Neural progenitor cell (in vitro differentiated cells): ENCODE measurements at regions not wholly inside any gene's neighbourhood (a gene's known extent, or its start where the extent isn't known, plus 50 kb on each side); places are given as distances from the start of the nearest gene placed in this dataset.

Experiments
- DNase-seq: peaks from one replicate; pipeline ENCODE4 v3.0.0-alpha.2; 2016; ENCODE audit warnings: low spot score
- H2AFZ ChIP-seq: fragments of 200-600 bp; sonication (generic); replicated peaks from 2 replicates; pipeline ENCODE4 v1.6.1; 2016; ENCODE audit warnings: antibody characterized with exemption
- H3F3A ChIP-seq: fragments of 200-600 bp; sonication (generic); 2 replicates; pipeline ENCODE4 v1.6.1; 2016; ENCODE audit warnings: antibody characterized with exemption, low read depth
- H3K27ac ChIP-seq: fragments of 200-600 bp; sonication (generic); 2 replicates; pipeline ENCODE4 v1.5.1; 2016; ENCODE audit warnings: mild to moderate bottlenecking
- H3K27me3 ChIP-seq: fragments of 200-600 bp; sonication (generic); 2 replicates; pipeline ENCODE4 v1.6.1; 2016; ENCODE audit warnings: mild to moderate bottlenecking, moderate library complexity
- H3K36me3 ChIP-seq: fragments of 200-600 bp; sonication (generic); 2 replicates; pipeline ENCODE4 v1.5.1; 2016
- H3K4me1 ChIP-seq: fragments of 200-600 bp; sonication (generic); 2 replicates; pipeline ENCODE4 v1.6.1; 2016; ENCODE audit warnings: mixed run types
- H3K4me2 ChIP-seq: fragments of 200-600 bp; sonication (generic); 2 replicates; pipeline ENCODE4 v1.6.1; 2016
- H3K4me3 ChIP-seq: fragments of 200-600 bp; sonication (generic); 2 replicates; pipeline ENCODE4 v1.5.1; 2016
- H3K79me2 ChIP-seq: fragments of 200-600 bp; sonication (generic); 2 replicates; pipeline ENCODE4 v1.6.1; 2016; ENCODE audit warnings: low read depth
- H3K9ac ChIP-seq: fragments of 200-600 bp; sonication (generic); 2 replicates; pipeline ENCODE4 v1.6.1; 2016
- H3K9me3 ChIP-seq: fragments of 200-600 bp; sonication (generic); 2 replicates; pipeline ENCODE4 v1.5.1; 2016; ENCODE audit warnings: low read depth
- H4K20me1 ChIP-seq: fragments of 200-600 bp; sonication (generic); 2 replicates; pipeline ENCODE4 v1.6.1; 2016; ENCODE audit warnings: low read depth
- H3K27ac Mint-ChIP-seq: 3 replicates; pipeline ENCODE4 v1.8.0; 2021; ENCODE audit warnings: mixed read lengths
- H3K27me3 Mint-ChIP-seq: 2 replicates; pipeline ENCODE4 v1.8.0; 2022; ENCODE audit warnings: low read depth, mild to moderate bottlenecking, inconsistent platforms, moderate library complexity, mixed read lengths; ENCODE audit not compliant: insufficient read depth
- H3K36me3 Mint-ChIP-seq: 3 replicates; pipeline ENCODE4 v1.8.0; 2021; ENCODE audit warnings: mixed read lengths
- H3K4me1 Mint-ChIP-seq: 3 replicates; pipeline ENCODE4 v1.8.0; 2021; ENCODE audit warnings: mixed read lengths
- H3K4me3 Mint-ChIP-seq: 3 replicates; pipeline ENCODE4 v1.8.0; 2021; ENCODE audit warnings: mild to moderate bottlenecking, moderate library complexity, mixed read lengths
- H3K9me3 Mint-ChIP-seq: 3 replicates; pipeline ENCODE4 v1.8.0; 2020; ENCODE audit warnings: mixed read lengths
- EZH2 ChIP-seq: fragments of 200-600 bp; sonication (generic); IDR thresholded peaks from 2 replicates; pipeline ENCODE4 v1.6.1; 2017; ENCODE audit warnings: antibody characterized with exemption, mild to moderate bottlenecking, moderate library complexity
- EZH2phosphoT487 ChIP-seq: fragments of 200-600 bp; sonication (generic); IDR thresholded peaks from 2 replicates; pipeline ENCODE4 v1.6.1; 2017; ENCODE audit warnings: antibody characterized with exemption
- TF ChIP-seq, protein P1 (sequence below): fragments of 200-600 bp; sonication (generic); IDR thresholded peaks from 2 replicates; pipeline ENCODE4 v1.5.1; 2017; ENCODE audit warnings: antibody characterized with exemption, mild to moderate bottlenecking

DNA sequence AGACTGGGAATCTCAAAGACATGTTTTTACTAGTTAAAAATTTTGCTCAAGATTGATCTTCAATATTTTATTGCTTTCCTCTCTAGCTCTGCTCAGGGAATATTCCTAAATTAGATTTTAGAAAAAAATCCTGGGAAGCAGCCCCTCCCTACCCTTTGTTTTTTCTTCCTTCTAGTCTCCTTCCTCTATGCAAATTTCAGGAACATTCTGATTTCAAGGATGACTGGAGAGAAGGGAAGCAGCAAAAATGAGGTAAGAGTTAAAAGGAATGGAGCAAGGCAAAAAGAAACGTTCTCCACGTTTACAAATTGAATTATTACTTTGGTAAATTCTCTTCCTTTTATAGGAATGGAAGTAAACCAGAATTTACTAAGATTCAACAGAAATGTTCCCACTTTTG, 493.4 kb upstream of the TUSC1 start:
- H3F3A ChIP-seq, result no peaks in the 10 kb centered on the region
- H3K27me3 ChIP-seq, result no peaks in the 10 kb centered on the region
- H3K79me2 ChIP-seq, result no peaks in the 10 kb centered on the region
- H2AFZ ChIP-seq, result peak overlapping the region; percentile 69
- no peak overlapping the region for H3K4me3 Mint-ChIP-seq
- no peaks in the 10 kb centered on the region for H3K27me3 Mint-ChIP-seq
- peaks cover 7% of the 10 kb centered on the region for H3K4me1 Mint-ChIP-seq
- no peaks in the 10 kb centered on the region for H4K20me1 ChIP-seq
- no peaks in the 10 kb centered on the region for H3K9me3 Mint-ChIP-seq
- TF ChIP-seq, protein P1, sequence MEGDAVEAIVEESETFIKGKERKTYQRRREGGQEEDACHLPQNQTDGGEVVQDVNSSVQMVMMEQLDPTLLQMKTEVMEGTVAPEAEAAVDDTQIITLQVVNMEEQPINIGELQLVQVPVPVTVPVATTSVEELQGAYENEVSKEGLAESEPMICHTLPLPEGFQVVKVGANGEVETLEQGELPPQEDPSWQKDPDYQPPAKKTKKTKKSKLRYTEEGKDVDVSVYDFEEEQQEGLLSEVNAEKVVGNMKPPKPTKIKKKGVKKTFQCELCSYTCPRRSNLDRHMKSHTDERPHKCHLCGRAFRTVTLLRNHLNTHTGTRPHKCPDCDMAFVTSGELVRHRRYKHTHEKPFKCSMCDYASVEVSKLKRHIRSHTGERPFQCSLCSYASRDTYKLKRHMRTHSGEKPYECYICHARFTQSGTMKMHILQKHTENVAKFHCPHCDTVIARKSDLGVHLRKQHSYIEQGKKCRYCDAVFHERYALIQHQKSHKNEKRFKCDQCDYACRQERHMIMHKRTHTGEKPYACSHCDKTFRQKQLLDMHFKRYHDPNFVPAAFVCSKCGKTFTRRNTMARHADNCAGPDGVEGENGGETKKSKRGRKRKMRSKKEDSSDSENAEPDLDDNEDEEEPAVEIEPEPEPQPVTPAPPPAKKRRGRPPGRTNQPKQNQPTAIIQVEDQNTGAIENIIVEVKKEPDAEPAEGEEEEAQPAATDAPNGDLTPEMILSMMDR, result no peak
- no peak for TF ChIP-seq EZH2phosphoT487
- no peak for TF ChIP-seq EZH2
- H3K9me3 ChIP-seq, result no peaks in the 10 kb centered on the region
- H3K9ac ChIP-seq, result no peak overlapping the region
- no peak for DNase-seq
- no peaks in the 10 kb centered on the region for H3K36me3 ChIP-seq
- no peaks in the 10 kb centered on the region for H3K36me3 Mint-ChIP-seq
- no peaks in the 10 kb centered on the region for H3K4me1 ChIP-seq
- H3K27ac ChIP-seq, result no peak overlapping the region
- no peak overlapping the region for H3K27ac Mint-ChIP-seq
- H3K4me3 ChIP-seq, result no peak overlapping the region
- H3K4me2 ChIP-seq, result no peak overlapping the region

DNA sequence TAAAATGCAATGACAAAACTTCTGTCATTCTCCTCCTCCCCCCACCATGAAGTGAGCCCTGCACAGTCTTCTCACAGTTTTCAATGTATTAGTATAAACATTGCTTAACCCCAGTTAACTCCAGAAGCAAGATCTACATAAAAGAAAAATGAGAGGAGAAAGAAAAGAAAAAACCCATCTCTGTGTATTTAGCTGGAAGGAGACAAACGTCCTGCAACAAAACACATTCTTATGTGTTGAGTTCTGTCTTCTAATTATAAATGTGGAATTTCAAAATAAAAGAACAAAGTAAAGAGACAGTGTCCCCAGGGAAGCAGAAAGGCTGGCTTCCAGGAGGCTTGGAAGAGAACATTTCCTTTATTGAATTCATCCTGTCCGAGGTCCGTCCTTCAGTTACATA, 491.9 kb upstream of the TUSC1 start:
- Histone ChIP-seq H3K4me1 (no peaks in the 10 kb centered on the region), H3K9ac (no peak overlapping the region), H2AFZ (no peak overlapping the region), H3F3A (no peaks in the 10 kb centered on the region), H3K79me2 (no peaks in the 10 kb centered on the region), H3K27ac (no peak overlapping the region), H4K20me1 (no peaks in the 10 kb centered on the region), H3K36me3 (no peaks in the 10 kb centered on the region), H3K4me2 (no peak overlapping the region), H3K4me3 (no peak overlapping the region), H3K9me3 (no peaks in the 10 kb centered on the region), H3K27me3 (no peaks in the 10 kb centered on the region)
- no peak for DNase-seq
- TF ChIP-seq EZH2phosphoT487 (no peak), EZH2 (no peak)
- TF ChIP-seq, protein P1, result no peak
- peaks cover 7% of the 10 kb centered on the region for H3K4me1 Mint-ChIP-seq
- no peaks in the 10 kb centered on the region for H3K27me3 Mint-ChIP-seq
- no peak overlapping the region for H3K27ac Mint-ChIP-seq
- no peaks in the 10 kb centered on the region for H3K9me3 Mint-ChIP-seq
- no peak overlapping the region for H3K4me3 Mint-ChIP-seq
- H3K36me3 Mint-ChIP-seq, result no peaks in the 10 kb centered on the region

DNA sequence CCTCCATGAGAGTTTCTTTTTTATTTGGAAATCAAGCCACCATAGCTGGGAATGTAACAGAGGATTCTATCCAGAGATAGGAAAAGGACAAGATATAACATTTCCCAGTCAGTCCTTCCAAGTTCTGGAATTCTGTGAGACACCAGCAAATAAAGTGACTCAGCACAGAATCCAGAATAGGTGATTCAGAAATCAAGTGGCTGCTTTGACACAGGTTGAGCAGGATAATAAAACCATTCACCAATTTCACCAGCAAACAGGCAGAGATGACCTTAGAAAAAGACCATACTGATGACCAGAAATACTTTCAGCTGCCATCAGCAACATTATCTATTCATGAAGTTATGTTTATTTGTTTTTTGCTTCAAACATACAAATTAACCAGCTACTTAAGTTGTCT, 491.5 kb upstream of the TUSC1 start:
- no peaks in the 10 kb centered on the region for H3K9me3 ChIP-seq
- no peaks in the 10 kb centered on the region for H3K4me1 ChIP-seq
- H3K27me3 ChIP-seq, result no peaks in the 10 kb centered on the region
- no peaks in the 10 kb centered on the region for H3K79me2 ChIP-seq
- H3K4me2 ChIP-seq, result no peak overlapping the region
- H3K36me3 Mint-ChIP-seq, result no peaks in the 10 kb centered on the region
- H3K9ac ChIP-seq, result no peak overlapping the region
- no peaks in the 10 kb centered on the region for H3K27me3 Mint-ChIP-seq
- no peaks in the 10 kb centered on the region for H4K20me1 ChIP-seq
- H2AFZ ChIP-seq, result no peak overlapping the region
- no peaks in the 10 kb centered on the region for H3F3A ChIP-seq
- no peaks in the 10 kb centered on the region for H3K9me3 Mint-ChIP-seq
- peaks cover 7% of the 10 kb centered on the region for H3K4me1 Mint-ChIP-seq
- no peak for DNase-seq
- no peak overlapping the region for H3K4me3 Mint-ChIP-seq
- TF ChIP-seq EZH2, result no peak
- no peak for TF ChIP-seq EZH2phosphoT487
- TF ChIP-seq, protein P1, result no peak
- H3K27ac ChIP-seq, result no peak overlapping the region
- no peak overlapping the region for H3K4me3 ChIP-seq
- no peak overlapping the region for H3K27ac Mint-ChIP-seq
- H3K36me3 ChIP-seq, result no peaks in the 10 kb centered on the region

DNA sequence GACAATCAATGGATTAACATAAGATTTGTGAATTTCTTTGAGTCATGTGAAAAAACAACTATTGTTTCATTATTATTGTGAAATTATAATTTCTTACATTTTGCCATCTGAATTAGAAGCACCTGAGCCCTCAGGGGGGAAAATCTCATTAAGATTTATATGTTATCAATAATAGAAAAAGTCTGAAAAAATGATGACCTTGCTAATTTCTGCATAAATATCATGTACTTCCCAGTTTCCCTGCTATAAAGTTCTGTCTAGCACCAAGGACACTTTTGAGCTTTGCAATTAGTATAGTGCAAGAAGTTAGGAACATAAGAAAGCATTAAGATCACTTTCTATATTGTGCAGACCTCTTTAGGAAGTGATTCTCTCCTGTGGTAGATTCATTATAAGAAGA, 488.3 kb upstream of the TUSC1 start:
- DNase-seq, result no peak
- Histone ChIP-seq H3K9me3 (no peaks in the 10 kb centered on the region), H3K27me3 (no peaks in the 10 kb centered on the region), H3F3A (no peaks in the 10 kb centered on the region), H2AFZ (no peak overlapping the region), H3K4me3 (no peak overlapping the region), H3K4me1 (no peaks in the 10 kb centered on the region), H3K4me2 (no peak overlapping the region), H4K20me1 (no peaks in the 10 kb centered on the region), H3K36me3 (no peaks in the 10 kb centered on the region), H3K79me2 (no peaks in the 10 kb centered on the region), H3K27ac (no peak overlapping the region), H3K9ac (no peak overlapping the region)
- Mint-ChIP-seq H3K9me3 (no peaks in the 10 kb centered on the region), H3K4me3 (no peak overlapping the region), H3K4me1 (peaks cover 7% of the 10 kb centered on the region), H3K27me3 (peaks cover 4% of the 10 kb centered on the region), H3K36me3 (no peaks in the 10 kb centered on the region), H3K27ac (no peak overlapping the region)
- no peak for TF ChIP-seq EZH2phosphoT487
- no peak for TF ChIP-seq EZH2
- TF ChIP-seq, protein P1, result no peak
